ENCODE measurements at regions not wholly inside any gene's neighbourhood (a gene's known extent, or its start where the extent isn't known, plus 50 kb on each side); places are given as distances from the start of the nearest gene placed in this dataset.

- no peak for TF ChIP-seq POLR2A (IDR thresholded peaks at IDR 0.05; ENCODE audit: low read depth, low read length)
- TF ChIP-seq POLR2AphosphoS5 (IDR thresholded peaks at IDR 0.05; ENCODE audit: low read depth, low read length) = no peak
- TF ChIP-seq PAX5 (IDR thresholded peaks at IDR 0.05; ENCODE audit: insufficient read depth, low read length, severe bottlenecking) = no peak
- no peak for TF ChIP-seq TAF1 (IDR thresholded peaks at IDR 0.05; ENCODE audit: low read depth, low read length)
These were observed 227.4 kb upstream of the AZI2 start for GRCh38 chr3:28575746-28576613.

All from GM12891 (cell line).